Stomach (tissue), 8 donors: ENCODE measurements at regions not wholly inside any gene's neighbourhood (a gene's known extent, or its start where the extent isn't known, plus 50 kb on each side); places are given as distances from the start of the nearest gene placed in this dataset.

Source experiments
- DNase-seq, 2 donors: peaks; one replicate each; pipeline versions ENCODE4 v3.0.0 to v3.0.0-alpha.2; 2013 to 2019
- H3K27ac ChIP-seq, 5 donors: fragments of 200-600 bp in 4 of 5; sonication (generic) in 4 of 5; one replicate each; pipeline ENCODE4 v1.5.1; 2013 to 2019; ENCODE audit warnings: mild to moderate bottlenecking in 1 of 5, moderate library complexity in 1 of 5
- H3K27me3 ChIP-seq, 3 donors: fragments of 200-600 bp; sonication (generic); one replicate each; pipeline ENCODE4 v1.5.1; 2017 to 2019; ENCODE audit warnings: mixed run types in 1 of 3
- H3K36me3 ChIP-seq, 4 donors: fragments of 200-600 bp; sonication (generic); 1 replicate in 3 of 4; 2 replicates in 1 of 4; pipeline ENCODE4 v1.5.1; 2016 to 2019
- H3K4me1 ChIP-seq, 4 donors: fragments of 200-600 bp; sonication (generic); one replicate each; pipeline ENCODE4 v1.5.1; 2016 to 2019
- H3K4me3 ChIP-seq, 4 donors: fragments of 200-600 bp; sonication (generic) in 3 of 4; one replicate each; pipeline ENCODE4 v1.5.1; 2016 to 2019; ENCODE audit warnings: mild to moderate bottlenecking in 1 of 4
- H3K9me3 ChIP-seq, 4 donors: fragments of 200-600 bp; sonication (generic); one replicate each; pipeline ENCODE4 v1.5.1; 2016 to 2019
- EP300 ChIP-seq: sonication (generic); formaldehyde crosslinking; IDR thresholded peaks from one replicate; pipeline ENCODE4 v1.6.1; 2017; ENCODE audit warnings: antibody characterized with exemption
- POLR2A ChIP-seq, 4 donors: fragments of 450-650 bp; IDR thresholded peaks; one replicate each; pipeline ENCODE4 v1.6.1; 2016; ENCODE audit warnings: antibody characterized with exemption in 4 of 4, control low read depth in 2 of 4, mild to moderate bottlenecking in 1 of 4, moderate library complexity in 1 of 4
- POLR2AphosphoS5 ChIP-seq, 3 donors: sonication (generic); formaldehyde crosslinking; IDR thresholded peaks; one replicate each; pipeline ENCODE4 v1.6.1; 2016; ENCODE audit warnings: antibody characterized with exemption in 3 of 3
- WGBS, 5 donors: extraction: QIAGEN DNeasy Blood & Tissue Kit in 3 of 5; methylation state at CpG; one replicate each; pipeline versions ENCODE4 v1.1.5 to v1.1.7; 2013 to 2018; 5-methylcytosine and 5-hydroxymethylcytosine counted together
- intact Hi-C: fragments of 100-400 bp; cut with DNase I; formaldehyde crosslinking; loops from one replicate; pipeline ENCODE4 v1.15.1; 2023; ENCODE audit warnings: low total_unique reads
- TF ChIP-seq, protein P1 (sequence below), 7 experiments: fragments of 450-650 bp in 4 of 7; fragments of 200-600 bp in 3 of 7; sonication (generic) in 3 of 7; IDR thresholded peaks; one replicate each; pipeline ENCODE4 v1.5.1; 2016 to 2019; ENCODE audit warnings: antibody characterized with exemption in 7 of 7, control low read depth in 2 of 7, mild to moderate bottlenecking in 1 of 7
- donor health status: healthy with polysubstance abuse.
- donor health status: Bipolar disorder and iron deficiency.
- donor health status: healthy.

- no peak overlapping the region for H3K27ac ChIP-seq
- H3K27me3 ChIP-seq: no peaks in the 10 kb centered on the region
- no peaks in the 10 kb centered on the region for H3K4me1 ChIP-seq
- TF ChIP-seq POLR2A (IDR thresholded peaks at IDR 0.05): no peak
- no peak for TF ChIP-seq POLR2AphosphoS5 (IDR thresholded peaks at IDR 0.05)
- TF ChIP-seq, protein P1, sequence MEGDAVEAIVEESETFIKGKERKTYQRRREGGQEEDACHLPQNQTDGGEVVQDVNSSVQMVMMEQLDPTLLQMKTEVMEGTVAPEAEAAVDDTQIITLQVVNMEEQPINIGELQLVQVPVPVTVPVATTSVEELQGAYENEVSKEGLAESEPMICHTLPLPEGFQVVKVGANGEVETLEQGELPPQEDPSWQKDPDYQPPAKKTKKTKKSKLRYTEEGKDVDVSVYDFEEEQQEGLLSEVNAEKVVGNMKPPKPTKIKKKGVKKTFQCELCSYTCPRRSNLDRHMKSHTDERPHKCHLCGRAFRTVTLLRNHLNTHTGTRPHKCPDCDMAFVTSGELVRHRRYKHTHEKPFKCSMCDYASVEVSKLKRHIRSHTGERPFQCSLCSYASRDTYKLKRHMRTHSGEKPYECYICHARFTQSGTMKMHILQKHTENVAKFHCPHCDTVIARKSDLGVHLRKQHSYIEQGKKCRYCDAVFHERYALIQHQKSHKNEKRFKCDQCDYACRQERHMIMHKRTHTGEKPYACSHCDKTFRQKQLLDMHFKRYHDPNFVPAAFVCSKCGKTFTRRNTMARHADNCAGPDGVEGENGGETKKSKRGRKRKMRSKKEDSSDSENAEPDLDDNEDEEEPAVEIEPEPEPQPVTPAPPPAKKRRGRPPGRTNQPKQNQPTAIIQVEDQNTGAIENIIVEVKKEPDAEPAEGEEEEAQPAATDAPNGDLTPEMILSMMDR (IDR thresholded peaks at IDR 0.05): no peak
- no peak for TF ChIP-seq EP300
- intact Hi-C loops: no loop called here
- H3K9me3 ChIP-seq: no peaks in the 10 kb centered on the region
- H3K36me3 ChIP-seq: no peaks in the 10 kb centered on the region
- no peak overlapping the region for H3K4me3 ChIP-seq
- no peak for DNase-seq
Measured at GRCh38 chr18:29626094-29626493, 1416.4 kb downstream of the DSC3 start.

GRCh38 chr18:29616867-29617266 is 1425.7 kb downstream of the DSC3 start:
- H3K9me3 ChIP-seq: no peaks in the 10 kb centered on the region
- H3K36me3 ChIP-seq: no peaks in the 10 kb centered on the region
- no peaks in the 10 kb centered on the region for H3K4me1 ChIP-seq
- TF ChIP-seq EP300: no peak
- no peak for TF ChIP-seq POLR2AphosphoS5 (IDR thresholded peaks at IDR 0.05)
- intact Hi-C loops: no loop called here
- no peak overlapping the region for H3K4me3 ChIP-seq
- no peak overlapping the region for H3K27ac ChIP-seq
- no peak for DNase-seq
- no peaks in the 10 kb centered on the region for H3K27me3 ChIP-seq

DNA sequence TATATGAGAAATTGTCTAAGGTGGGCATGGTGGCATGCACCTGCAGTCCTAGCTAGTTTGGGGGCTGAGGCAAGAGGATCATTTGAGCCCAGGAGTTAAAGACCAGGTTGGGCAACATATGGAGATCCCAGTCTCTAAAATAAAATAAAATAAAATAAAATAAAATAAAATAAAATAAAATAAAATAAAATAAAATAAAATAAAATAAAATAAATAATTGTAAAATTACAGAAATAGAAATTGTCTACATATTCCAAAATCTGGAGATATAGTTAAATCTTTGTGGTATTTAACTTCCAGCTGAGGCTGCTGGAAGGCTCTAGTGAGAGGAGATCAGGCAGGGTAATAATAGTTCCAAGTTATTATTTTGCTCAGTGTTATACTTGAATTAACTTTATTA is 1432.1 kb upstream of the CDH2 start:
- TF ChIP-seq POLR2AphosphoS5 (IDR thresholded peaks at IDR 0.05) (no peak), EP300 (no peak), POLR2A (IDR thresholded peaks at IDR 0.05) (no peak)
- TF ChIP-seq, protein P1 (IDR thresholded peaks at IDR 0.05): no peak
- peaks cover 0 to 20% (median 7%) of the 10 kb centered on the region in 4 donors for H3K9me3 ChIP-seq
- intact Hi-C loops: no loop called here

DNA sequence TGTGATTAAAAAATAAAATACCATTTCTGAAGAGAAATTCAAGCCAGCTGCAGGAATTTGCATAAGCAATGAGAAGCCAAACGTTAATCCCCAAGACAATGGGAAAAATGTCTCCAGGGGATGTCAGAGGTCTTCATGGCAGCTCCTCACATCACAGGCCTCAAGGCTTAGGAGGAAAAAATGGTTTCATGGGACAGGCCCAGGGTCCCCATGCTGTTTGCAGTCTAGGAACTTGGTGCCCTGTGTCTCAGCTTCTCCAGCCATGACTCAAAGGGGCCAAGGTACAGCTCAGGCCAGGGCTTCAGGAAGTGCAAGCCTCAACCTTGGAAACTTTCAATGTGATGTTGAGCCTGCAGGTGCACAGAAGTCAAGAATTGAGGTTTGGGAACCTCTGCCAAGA is 1428.4 kb upstream of the CDH2 start:
- no peaks in the 10 kb centered on the region for H3K27me3 ChIP-seq
- H3K4me1 ChIP-seq: no peaks in the 10 kb centered on the region
- H3K36me3 ChIP-seq: no peaks in the 10 kb centered on the region
- TF ChIP-seq POLR2AphosphoS5 (IDR thresholded peaks at IDR 0.05) (no peak), EP300 (no peak), POLR2A (IDR thresholded peaks at IDR 0.05) (no peak)
- TF ChIP-seq, protein P1 (IDR thresholded peaks at IDR 0.05): no peak
- intact Hi-C loops: no loop called here
- H3K9me3 ChIP-seq: peaks cover 0 to 29% (median 7%) of the 10 kb centered on the region in 4 donors
- WGBS, 5 donors: 67 to 77% (median 71%) methylated on average over 1 of the region's 1 CpG
- no peak for DNase-seq
- no peak overlapping the region for H3K27ac ChIP-seq
- H3K4me3 ChIP-seq: no peak overlapping the region

More for the DNA sequence above, 1432.1 kb upstream of the CDH2 start:
- no peaks in the 10 kb centered on the region for H3K36me3 ChIP-seq
- H3K27me3 ChIP-seq: no peaks in the 10 kb centered on the region
- no peak for DNase-seq
- no peak overlapping the region for H3K4me3 ChIP-seq
- H3K27ac ChIP-seq: no peak overlapping the region
- H3K4me1 ChIP-seq: no peaks in the 10 kb centered on the region

DNA sequence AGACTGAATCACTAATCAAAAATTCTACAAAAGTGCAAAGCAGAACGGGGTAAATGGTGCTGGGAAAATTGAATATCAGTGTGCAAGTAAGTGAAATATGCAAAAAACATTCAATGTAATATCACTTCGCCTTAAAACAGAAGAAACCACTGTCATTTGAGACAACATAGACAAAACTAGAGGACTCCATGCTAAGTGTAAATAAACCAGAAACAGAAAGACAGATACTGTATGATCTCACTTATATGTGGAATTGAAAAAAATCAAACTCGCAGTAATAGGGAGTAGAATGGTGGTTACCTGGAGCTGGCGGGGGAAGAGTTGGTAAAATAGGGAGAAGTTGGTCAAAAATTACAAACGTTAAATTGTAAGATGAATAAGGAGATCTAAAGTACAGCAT is 1420.0 kb upstream of the CDH2 start:
- TF ChIP-seq POLR2AphosphoS5 (IDR thresholded peaks at IDR 0.05) (no peak), POLR2A (IDR thresholded peaks at IDR 0.05) (no peak), EP300 (no peak)
- TF ChIP-seq, protein P1 (IDR thresholded peaks at IDR 0.05): no peak
- no peaks in the 10 kb centered on the region for H3K27me3 ChIP-seq
- 91 to 94% (median 93%) methylated on average over 5 of the region's 5 CpGs for WGBS, 5 donors
- DNase-seq: no peak
- peaks cover 0 to 7% (median 0%) of the 10 kb centered on the region in 4 donors for H3K9me3 ChIP-seq
- H3K4me3 ChIP-seq: no peak overlapping the region
- H3K27ac ChIP-seq: no peak overlapping the region
- no peaks in the 10 kb centered on the region for H3K4me1 ChIP-seq
- intact Hi-C loops: no loop called here
- no peaks in the 10 kb centered on the region for H3K36me3 ChIP-seq
